DMS79 treated with DMSO at 0.1 percent for 48 hours (cell line): ENCODE measurements at regions not wholly inside any gene's neighbourhood (a gene's known extent, or its start where the extent isn't known, plus 50 kb on each side); places are given as distances from the start of the nearest gene placed in this dataset.
A peak's percentile ranks its signal among the peaks of the same experiment; 100 is the strongest.
"Not testable (repeated sequence)": the region's sequence is repeated elsewhere in the genome, so short reads cannot be mapped to it uniquely, and the experiment has no call there.

Experiments
- DNase-seq: peaks from one replicate; lab custom pipeline; 2025; lab: John Stamatoyannopoulos, UW

DNA sequence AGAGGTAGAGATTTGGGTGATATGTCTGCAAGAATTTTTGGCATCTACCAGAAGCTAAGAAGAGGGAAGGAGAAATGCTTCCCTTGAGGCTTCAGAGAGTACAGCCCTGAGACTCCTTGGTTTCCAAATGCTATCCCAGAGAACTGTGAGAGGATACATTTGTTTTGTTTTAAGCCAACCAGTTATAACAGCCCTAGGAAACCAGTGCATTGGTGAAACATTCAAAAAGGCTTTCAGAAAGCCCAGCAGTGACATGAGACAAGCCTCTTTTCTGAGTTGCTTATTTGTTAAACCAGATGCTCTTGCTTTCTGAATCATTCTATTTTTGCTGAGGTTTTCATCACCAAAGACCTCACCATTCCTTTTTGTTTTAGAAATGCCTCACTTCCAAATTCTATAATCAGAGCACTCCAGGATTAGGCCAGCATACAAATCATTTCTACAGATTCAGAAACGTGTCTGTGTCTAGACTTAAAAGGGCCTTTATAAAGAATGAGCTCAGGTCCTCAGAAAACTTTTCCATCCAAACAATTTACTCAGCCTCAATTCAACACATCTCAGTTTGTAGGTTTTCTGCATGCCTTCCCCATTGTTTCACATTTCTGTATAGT lies 1617.8 kb upstream of the FLRT2 start:
- DNase-seq: no peak

DNA sequence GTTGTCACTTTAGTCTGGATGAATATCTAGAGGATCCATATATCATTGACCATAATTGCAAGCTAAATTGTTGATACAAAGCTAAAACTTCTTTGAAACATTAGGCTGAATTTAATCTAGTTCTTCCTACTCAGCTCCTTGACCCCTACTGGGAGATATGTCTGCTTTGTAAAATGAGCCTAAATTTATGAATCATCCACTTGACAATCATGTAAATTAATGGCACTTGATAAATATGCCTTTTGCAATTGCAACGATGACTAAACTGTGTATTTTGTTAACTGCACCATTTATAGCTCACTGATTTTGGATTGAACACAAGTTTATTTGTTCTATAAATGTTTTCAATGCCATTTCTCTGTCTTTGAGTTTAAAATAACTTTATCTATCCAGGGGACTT lies 1616.5 kb upstream of the FLRT2 start:
- peak; percentile 50 for DNase-seq

DNA sequence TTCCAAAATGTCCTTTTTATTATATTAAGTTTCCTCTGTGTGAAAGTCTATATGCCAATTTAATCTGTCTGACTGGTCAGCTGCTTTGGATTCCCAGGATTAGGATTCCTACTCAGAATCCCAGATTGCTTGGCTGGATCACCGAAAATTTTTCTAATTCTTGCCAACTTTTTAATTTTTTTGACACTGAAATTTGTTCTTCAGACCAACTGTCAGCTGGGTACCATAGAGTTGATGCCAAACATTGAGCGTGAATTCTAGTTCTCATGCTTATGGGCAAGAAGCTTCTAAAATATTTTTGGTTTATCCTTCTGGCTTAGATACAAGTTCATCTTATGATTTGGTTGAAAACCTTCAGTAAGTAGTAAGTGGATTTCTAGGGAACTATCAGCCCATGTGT lies 1611.4 kb upstream of the FLRT2 start:
- no peak for DNase-seq

DNA sequence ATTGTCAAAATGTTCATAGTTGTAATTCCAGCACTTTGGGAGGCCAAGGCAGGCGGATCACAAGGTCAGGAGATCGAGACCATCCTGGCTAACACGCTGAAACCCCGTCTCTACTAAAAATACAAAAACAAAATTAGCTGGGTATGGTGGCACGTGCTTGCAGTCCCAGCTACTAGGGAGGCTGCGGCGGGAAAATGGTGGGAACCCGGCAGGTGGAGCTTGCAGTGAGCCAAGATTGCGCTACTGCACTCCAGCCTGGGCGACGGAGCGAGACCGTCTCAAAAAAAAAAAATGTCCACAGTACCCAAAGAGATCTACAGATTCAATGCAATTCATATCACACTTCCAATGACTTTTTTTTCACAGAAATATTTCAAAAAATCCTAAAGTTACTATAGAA lies 1610.3 kb upstream of the FLRT2 start:
- DNase-seq: not testable (repeated sequence)

DNA sequence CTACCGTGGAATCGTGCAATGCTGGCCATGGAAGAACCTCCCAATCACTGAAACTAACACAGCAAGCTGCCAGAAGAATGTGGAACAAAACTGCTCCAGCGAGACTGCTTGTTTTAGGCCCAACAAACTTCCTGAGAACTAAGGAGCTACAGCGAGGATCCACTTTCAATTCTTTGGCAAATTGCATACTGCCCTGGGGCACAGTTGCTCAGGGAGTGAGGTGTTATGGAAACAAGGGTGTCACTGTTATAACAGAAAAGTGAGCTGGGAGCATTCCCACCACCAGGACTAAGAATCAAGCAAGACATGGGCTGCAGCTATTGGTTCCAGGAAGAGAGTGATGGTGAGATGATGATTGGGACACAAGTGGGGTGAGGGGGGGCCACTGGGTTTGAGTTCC lies 1606.1 kb upstream of the FLRT2 start:
- DNase-seq: no peak

DNA sequence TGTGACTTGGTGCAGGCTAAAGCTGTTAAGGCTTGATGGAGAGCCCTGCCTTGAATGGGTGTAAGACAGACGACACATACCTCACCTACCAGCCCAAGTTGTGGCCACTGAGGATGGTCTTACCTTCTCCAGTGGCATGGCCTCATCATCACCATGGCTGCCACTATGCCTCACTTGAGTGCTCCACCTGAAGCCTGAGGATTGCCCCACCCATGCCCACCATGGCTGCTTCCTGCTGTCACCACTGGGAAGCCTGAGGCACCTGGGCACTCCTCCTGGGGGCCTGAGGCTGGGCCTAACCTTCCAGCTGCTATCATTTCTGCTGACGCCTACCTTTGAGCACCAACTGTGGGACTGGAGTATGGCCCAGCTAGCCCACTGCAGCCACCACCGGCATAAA lies 1605.7 kb upstream of the FLRT2 start:
- no peak for DNase-seq

DNA sequence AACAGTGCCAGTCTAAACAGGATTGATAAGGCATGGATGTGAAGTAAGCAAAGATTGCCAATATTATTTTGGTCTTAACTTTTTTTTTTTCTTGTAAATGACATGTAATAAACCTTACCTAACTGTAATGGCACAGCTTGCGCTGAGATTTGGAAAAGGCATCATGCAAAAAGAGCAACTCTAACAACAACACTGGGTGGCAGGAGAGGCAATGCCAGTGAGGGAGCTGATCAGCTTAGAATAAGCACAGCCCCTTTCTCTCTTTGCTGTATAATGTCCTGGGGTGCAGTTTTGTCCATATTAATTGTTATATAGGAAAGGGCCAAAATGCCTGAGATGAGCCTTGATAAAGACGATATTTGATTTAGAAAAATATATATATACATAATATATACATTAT lies 1589.7 kb upstream of the FLRT2 start:
- DNase-seq: no peak

DNA sequence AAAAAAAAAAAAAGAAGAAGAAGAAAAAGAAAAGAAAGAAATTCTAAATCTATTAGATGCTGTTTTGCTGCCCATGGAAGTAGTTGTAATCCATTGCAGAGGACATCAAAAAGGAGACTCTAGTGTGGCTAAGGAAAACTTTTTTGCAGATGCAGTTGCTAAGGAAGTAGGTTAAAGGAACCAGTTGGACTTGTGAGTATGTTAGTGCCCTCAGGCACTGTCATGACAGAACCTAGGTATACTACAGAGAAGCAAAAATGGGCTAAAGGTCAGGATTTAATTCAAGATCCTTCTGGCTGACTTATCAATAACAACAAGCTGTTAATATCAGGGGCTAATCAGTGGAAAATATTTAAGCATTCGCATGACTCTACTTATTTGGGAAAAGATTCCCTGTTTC lies 1571.6 kb upstream of the FLRT2 start:
- no peak for DNase-seq

DNA sequence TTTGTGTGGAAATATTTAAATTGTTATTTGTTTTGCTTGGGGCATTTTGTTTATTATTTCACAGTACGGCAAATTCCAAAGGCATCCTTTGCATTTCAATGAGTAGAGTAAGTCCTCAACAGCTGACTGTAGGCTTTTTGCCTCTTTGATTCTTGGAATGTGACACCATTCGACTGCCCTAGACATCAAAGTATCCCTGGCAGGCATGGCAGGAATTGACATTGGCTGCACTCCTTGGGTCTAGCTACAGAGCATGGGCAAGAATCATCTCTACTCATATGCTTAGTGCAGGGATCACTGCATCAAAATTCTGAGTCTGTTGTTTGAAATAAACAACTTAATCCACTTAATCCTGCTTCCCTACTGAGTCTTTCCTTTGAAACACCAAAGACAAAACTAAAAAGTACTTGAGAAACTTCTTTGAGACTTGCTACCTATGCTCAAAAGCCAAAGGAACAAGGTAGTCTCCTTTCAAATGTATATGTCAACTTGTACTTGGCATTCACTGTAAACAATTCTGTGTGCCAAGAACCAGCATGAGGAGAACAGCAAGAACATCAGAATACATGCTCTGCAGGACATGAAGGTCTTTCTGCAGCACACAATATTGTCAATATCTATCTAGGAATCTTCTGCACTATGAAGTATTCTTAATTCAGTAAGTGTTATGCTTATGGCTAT lies 1569.0 kb upstream of the FLRT2 start:
- no peak for DNase-seq

DNA sequence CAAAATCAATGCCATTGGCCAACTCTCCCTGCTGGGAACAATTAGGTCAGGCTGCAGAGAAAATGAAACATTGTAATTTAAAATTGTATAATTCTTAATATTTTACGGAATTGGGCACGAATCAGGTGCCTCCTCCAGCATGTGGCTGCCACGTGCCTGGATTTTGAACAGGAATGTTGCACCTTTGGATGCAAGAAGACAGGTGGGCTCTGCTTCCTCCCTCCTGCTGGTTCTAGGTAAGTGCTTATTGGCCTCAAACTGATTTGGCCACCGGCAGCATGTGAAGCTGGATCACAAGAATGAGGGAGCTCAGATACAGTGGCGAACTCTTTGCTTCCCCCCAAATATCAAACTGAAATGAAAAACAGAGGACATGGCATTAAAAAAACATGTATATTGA lies 1559.9 kb upstream of the FLRT2 start:
- DNase-seq: no peak

DNA sequence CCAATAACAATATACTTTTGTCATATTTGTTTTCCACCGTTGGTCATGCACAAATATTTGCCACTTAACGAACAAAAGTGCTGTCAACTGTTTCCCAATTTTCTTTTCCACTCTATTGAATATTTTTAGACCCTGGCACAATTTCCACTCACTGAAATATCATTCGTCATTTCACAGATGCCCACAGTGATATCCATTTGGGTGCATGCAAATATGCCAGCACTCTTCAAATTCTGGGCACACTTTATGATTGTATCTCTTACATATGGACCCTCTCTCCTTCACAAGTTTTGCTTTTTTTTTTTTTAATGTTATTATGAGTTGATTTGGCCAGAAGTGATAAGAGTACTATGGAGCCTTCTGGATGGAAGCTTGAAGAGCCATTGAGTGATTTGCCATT lies 1557.3 kb upstream of the FLRT2 start:
- no peak for DNase-seq

DNA sequence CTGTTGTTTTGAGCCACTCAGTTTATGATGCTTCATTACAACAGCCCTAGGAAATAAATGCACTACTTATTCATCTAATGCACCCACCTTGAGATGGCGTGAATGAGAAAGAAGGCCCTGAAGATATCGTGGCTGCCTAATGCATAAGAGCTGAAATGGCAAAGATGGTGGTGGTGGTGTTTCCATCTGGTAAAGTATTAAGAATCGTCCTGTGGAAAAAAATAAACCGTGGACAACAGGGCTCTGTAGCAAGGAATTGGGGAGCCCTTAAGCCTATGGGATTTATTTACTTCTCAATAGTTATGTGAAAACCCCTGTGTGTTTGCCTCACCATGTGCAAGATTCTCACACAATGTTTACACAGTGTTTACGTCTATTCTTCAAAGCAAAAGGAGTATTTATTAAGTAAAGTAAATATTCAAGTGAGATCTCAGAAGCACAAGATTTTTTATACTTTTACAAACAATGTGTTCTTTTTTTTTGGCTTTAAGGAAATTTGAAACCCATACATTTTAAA lies 1555.2 kb upstream of the FLRT2 start:
- DNase-seq: no peak

DNA sequence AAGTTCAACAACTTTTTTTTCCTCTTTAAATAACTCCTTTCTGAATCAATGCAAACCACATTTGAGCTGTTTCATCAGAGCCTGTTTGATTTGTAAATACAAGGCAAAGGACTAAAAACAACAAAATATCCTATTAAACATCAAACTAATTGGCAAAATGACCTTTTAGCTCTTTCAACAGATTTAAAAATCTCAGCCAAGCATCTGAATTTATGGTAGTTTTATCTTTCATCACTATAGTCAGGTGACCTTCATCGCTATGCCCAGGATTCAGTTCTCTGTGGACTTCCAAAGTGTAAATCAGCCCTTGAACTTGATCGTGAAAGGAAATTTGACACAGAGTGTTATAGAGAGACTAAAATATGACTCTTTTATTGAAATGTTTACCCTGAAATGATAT lies 1554.5 kb upstream of the FLRT2 start:
- DNase-seq: no peak

DNA sequence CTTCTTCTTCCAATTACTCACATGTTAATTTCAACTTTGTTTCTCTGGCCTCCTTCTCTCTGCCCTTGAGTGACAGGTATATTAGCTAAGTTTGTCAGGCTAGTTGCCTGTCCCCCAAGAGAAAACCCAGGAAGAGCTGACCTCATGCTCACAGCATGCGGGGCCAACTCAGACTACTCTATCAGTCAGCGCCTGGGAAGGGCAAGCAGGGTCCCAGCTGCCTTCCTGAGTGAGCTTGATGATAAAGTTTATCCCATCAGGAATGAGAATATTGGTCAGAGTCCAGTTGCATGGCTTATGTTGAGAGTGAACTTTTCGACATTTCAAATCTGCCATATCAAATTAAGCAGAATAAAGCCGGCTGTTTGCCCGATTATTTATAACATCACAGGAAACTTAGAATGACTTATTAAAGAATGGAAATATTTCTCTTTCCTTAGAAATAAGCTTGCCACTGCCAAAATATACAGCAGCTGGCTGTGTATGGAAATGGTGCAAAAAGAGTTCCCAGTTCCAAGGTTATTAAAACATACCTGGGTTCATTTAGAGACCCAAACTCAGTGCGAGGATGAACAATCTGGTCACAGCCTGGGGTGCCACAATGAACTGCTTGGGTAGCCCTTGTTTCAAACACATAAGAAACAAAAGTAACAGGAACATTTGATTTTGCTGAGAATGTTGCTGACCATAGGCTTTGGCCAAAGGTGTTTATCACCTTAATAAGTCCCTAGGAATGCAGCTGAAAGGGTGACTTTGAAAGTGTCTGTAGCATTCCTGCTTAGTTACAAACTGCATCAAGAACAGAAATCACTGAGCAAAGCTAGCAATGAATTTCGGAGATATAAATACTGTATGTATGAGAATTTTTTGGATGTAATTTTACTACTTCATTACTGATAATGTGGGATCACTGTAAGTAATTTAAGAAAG lies 1553.8 kb upstream of the FLRT2 start:
- DNase-seq: no peak

DNA sequence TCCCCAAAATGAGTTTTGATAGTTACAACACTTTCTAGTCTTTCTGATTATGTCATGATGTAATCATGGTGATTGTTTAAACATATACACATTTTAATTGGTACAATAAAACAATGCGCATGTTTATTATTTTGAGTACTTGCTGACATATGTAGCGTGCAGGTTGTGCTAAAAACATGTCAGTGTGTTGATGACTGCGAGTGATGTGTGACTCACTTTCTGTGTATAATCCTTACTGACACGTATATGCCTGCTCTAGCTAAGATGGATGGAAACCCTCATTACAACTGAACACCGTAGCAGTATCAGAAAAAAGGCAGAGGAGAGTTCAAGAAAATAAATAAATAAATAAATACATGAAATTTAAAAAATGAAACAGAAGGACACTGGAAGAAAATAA lies 1552.4 kb upstream of the FLRT2 start:
- DNase-seq: no peak

DNA sequence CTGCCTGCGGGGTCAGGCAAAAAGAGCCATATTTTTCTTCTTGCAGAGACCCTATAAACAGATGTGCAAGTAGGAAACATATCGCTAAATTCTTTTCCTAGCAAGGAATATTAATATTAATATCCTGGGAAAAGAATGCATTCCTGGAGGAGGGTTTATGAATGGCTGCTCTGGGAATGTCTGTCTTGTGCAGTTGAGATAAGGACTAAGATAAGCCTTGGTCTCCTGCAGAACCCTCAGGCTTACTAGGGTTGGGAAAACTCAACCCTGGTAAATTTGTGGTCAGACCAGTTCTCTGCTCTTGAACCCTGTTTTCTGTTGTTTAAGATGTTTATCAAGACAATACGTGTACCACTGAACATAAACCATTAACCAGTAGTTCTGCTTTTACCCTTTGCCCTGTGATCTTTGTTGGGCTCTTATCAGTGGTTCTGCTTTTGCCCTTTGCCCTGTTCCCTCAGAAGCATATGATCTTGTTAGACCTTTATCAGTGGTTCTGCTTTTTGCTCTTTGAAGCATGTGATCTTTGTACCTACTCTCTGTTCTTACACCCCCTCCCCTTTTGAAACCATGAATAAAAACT lies 1548.2 kb upstream of the FLRT2 start:
- not testable (repeated sequence) for DNase-seq

DNA sequence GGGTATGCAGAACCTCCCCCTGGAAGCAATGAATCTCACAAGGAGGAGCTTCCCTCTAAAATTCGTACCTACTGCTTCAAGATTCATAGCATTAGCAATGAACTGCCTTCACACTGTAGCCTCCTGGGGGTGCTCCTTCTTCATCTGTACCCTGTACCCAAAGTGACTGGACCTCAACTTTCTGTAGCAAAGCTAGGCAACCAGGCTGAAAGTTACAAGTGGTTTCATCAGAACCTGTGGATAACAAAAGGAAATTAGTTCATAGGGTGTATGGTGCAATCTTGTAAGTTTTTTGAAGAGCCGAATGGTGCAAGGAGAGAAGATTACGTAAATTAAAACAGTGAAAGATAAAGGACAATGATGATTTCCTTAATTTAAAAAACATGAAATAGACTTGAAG lies 1541.7 kb upstream of the FLRT2 start:
- DNase-seq: no peak

DNA sequence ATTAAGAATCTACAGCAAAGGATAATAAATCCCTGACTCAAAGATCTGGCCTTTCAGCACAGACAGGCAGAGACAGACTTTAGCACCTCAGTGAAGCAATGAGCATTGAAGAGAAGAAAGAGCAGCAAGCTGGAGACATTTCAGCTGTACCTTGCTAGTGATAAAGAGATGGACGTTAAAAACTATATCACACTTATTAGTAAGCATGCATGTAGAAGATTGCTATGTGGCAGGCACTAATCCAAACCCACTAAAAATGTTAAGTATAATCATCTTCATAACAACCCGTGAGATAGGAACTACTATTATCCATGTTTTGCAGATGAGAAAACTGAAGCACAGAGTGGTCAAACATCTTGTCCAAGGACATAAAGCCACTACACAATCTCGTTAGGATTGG lies 1538.3 kb upstream of the FLRT2 start:
- no peak for DNase-seq

DNA sequence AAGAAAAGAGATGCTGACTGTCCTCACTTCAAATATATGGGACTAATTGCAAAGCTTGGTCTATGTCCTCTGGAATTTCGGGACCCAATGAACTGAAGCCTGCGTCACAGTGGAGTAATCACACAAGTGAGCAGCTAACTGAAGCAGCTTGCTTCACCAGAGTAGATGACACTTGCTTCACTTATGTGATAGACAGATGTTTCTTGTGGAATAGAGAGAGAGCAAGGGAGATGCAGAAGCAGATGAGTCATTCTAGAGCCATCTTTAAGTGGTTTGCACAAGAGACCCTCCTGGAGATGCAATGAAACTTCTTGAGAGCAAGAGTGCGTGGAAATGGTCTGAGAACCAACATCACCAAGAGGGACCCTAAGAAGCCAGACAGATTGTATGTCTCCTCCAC lies 1537.1 kb upstream of the FLRT2 start:
- DNase-seq: no peak

DNA sequence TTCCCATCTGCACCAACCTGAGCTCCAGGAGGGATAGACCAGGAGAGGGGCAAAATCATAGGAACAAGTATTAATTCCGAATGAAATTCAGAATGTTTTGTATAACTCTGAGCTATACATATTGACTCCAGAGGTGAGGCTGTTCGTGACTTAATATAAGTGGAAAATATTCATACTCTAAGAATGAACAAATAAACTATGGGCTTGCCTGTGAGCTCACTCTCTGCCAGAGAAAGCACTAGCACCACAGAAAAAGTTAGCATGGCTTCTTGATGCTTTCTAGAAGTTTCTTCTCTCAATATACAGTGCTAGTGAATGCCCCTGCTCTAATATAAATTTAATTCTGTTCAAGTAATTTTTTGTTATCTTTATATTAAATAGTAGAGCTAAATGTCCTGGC lies 1536.4 kb upstream of the FLRT2 start:
- DNase-seq: no peak

DNA sequence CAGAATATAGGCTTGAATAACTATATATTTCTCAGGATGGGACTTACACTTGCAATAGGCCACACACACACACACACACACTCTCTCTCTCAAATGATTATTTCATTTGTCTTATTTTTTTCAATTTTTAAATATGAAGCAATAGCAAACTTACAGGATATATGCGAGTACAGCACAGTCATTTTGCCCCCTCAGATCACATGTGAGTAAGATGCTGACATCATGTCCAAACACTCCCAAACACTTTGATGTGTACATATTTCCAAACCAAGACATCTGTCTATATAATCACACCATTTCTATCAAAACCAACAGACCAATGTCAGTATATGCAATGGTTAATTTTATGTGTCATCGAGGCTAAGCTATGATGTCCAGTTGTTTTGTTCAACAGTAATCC lies 1535.9 kb upstream of the FLRT2 start:
- no peak for DNase-seq

DNA sequence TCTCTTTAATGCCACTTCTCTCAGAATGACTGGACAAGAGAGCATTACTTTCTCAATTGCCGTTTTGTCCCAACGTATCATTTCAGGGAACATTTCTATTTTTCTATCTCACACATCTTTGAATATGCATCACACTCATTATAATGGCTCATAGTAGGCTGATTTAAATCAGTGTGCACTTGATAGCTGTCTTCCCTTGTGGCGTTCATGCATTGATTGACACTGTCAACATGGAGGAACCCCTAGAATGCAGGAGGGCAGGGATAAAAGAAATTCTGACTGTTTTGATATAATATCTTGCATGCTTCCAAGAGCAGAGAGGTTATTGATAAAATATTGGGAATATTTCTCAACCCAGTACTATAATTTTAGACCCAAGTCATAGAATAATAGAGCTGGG lies 1528.9 kb upstream of the FLRT2 start:
- no peak for DNase-seq

DNA sequence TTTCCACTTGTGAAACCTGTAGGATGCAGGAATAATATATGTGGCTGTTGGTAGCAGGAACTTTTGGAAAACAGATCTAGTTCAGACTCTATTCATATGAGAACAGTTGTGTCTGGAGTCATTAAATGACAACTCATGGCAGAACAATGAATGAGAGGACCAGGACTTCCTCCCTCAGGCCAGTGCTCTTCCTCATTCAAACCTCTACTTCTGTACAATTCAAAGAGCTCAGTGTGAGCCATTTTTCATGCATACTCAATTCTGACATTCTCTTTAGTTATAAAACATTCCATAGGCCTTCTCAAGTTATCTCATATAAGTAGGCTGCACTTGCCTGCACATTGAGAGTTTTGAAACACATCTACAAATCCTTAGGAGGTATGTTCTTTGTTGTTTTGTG lies 1526.6 kb upstream of the FLRT2 start:
- no peak for DNase-seq
